Transverse colon (tissue), 4 donors: ENCODE measurements at regions not wholly inside any gene's neighbourhood (a gene's known extent, or its start where the extent isn't known, plus 50 kb on each side); places are given as distances from the start of the nearest gene placed in this dataset.

Experiments
- DNase-seq: peaks from one replicate; pipeline ENCODE4 v3.0.0-alpha.2; 2019
- H3K27ac ChIP-seq, 4 donors: fragments of 200-600 bp; sonication (generic); 2 replicates each; pipeline ENCODE4 v1.5.1; 2016 to 2018; ENCODE audit warnings: inconsistent platforms in 4 of 4
- H3K27me3 ChIP-seq: fragments of 200-600 bp; sonication (generic); 2 replicates; pipeline ENCODE4 v1.5.1; 2017; ENCODE audit warnings: inconsistent platforms
- H3K36me3 ChIP-seq, 4 donors: fragments of 200-600 bp; sonication (generic); 2 replicates each; pipeline ENCODE4 v1.5.1; 2017 to 2019; ENCODE audit warnings: inconsistent platforms in 4 of 4
- H3K4me1 ChIP-seq, 4 donors: fragments of 200-600 bp; sonication (generic); 2 replicates each; pipeline ENCODE4 v1.5.1; 2017 to 2020; ENCODE audit warnings: inconsistent platforms in 4 of 4
- H3K4me3 ChIP-seq, 4 donors: fragments of 200-600 bp; sonication (generic); 1 replicate in 1 of 4; 2 replicates in 3 of 4; pipeline versions ENCODE4 v1.5.1 to v1.6.1; 2017 to 2019; ENCODE audit warnings: inconsistent platforms in 4 of 4
- H3K9me3 ChIP-seq, 2 donors: fragments of 200-600 bp; sonication (generic); 2 replicates each; pipeline ENCODE4 v1.5.1; 2017 to 2019; ENCODE audit warnings: inconsistent platforms in 2 of 2
- CTCF ChIP-seq, 5 experiments: fragments of 200-600 bp in 3 of 5; fragments of 450-650 bp in 2 of 5; sonication (generic) in 3 of 5; IDR thresholded peaks; 1 replicate in 2 of 5; 2 replicates in 3 of 5; pipeline ENCODE4 v1.5.1; 2016 to 2017; ENCODE audit warnings: antibody characterized with exemption in 5 of 5, inconsistent platforms in 3 of 5, mild to moderate bottlenecking in 2 of 5, moderate library complexity in 1 of 5
- EP300 ChIP-seq: sonication (generic); formaldehyde crosslinking; IDR thresholded peaks from one replicate; pipeline ENCODE4 v1.6.1; 2017; ENCODE audit warnings: antibody characterized with exemption, low read depth
- POLR2A ChIP-seq: fragments of 450-650 bp; IDR thresholded peaks from one replicate; pipeline ENCODE4 v1.6.1; 2016; ENCODE audit warnings: antibody characterized with exemption, mild to moderate bottlenecking, moderate library complexity
- POLR2AphosphoS5 ChIP-seq, 3 donors: sonication (generic); formaldehyde crosslinking; IDR thresholded peaks; one replicate each; pipeline ENCODE4 v1.6.1; 2016; ENCODE audit warnings: antibody characterized with exemption in 3 of 3
- WGBS, 2 donors: methylation state at CpG; one replicate each; pipeline ENCODE4 v1.1.5; 2018; ENCODE audit warnings: low coverage in 1 of 2; 5-methylcytosine and 5-hydroxymethylcytosine counted together
- in situ Hi-C, 4 donors: fragments of 200-750 bp; cut with MboI; loops; one replicate each; pipeline versions ENCODE4 v1.15.0 to v1.15.1; 2017; ENCODE audit warnings: low sequenced_read_pairs in 3 of 4, low pct_ligation_motif_present in 1 of 4, low pct_unique_long_range_greater_than_20kb in 1 of 4
- intact Hi-C: fragments of 100-400 bp; cut with DNase I; formaldehyde crosslinking; loops from one replicate; pipeline ENCODE4 v1.15.1; 2023; ENCODE audit warnings: low total_unique reads

DNA sequence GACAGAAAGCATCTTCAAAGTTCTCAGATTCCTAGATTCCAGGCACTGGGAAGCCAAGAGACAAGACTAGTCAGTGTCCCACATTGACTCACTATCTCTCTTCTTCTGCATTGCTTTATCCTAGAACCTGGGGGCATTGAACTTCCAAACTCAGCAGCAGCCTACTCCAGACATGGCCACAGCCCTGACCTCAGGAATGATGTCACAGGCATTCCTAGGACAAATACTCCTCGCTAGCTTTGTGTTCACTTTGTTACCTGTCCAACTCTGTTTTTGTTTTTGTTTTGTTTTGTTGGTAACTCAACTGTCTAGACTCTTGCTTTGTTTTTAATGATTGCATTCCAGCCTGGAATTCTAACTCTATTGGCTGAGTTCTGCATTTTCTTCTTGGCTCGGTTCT is 449.3 kb upstream of the SPHKAP start:
- in situ Hi-C loops (no loop called here), intact Hi-C loops (no loop called here)

GRCh38 chr2:228629251-228629650 is 447.8 kb upstream of the SPHKAP start:
- no peaks in the 10 kb centered on the region for H3K27me3 ChIP-seq
- TF ChIP-seq EP300 (no peak), POLR2A (no peak), CTCF (IDR thresholded peaks at IDR 0.05) (no peak), POLR2AphosphoS5 (IDR thresholded peaks at IDR 0.05) (no peak)
- DNase-seq: no peak
- no peaks in the 10 kb centered on the region for H3K36me3 ChIP-seq
- intact Hi-C loops (no loop called here), in situ Hi-C loops (no loop called here)
- no peak overlapping the region for H3K4me3 ChIP-seq
- 33 to 52% methylated on average over 1 of the region's 1 CpG for WGBS, 2 donors
- H3K9me3 ChIP-seq: no peaks in the 10 kb centered on the region
- no peaks in the 10 kb centered on the region for H3K4me1 ChIP-seq
- no peak overlapping the region for H3K27ac ChIP-seq

More for the DNA sequence above, 449.3 kb upstream of the SPHKAP start:
- no peaks in the 10 kb centered on the region for H3K27me3 ChIP-seq
- H3K27ac ChIP-seq: no peak overlapping the region
- no peak overlapping the region for H3K4me3 ChIP-seq
- DNase-seq: no peak
- WGBS, 2 donors: 67 to 70% methylated on average over 2 of the region's 2 CpGs
- H3K36me3 ChIP-seq: no peaks in the 10 kb centered on the region
- H3K4me1 ChIP-seq: no peaks in the 10 kb centered on the region
- TF ChIP-seq POLR2A (no peak), EP300 (no peak), CTCF (IDR thresholded peaks at IDR 0.05) (no peak), POLR2AphosphoS5 (IDR thresholded peaks at IDR 0.05) (no peak)
- no peaks in the 10 kb centered on the region for H3K9me3 ChIP-seq

DNA sequence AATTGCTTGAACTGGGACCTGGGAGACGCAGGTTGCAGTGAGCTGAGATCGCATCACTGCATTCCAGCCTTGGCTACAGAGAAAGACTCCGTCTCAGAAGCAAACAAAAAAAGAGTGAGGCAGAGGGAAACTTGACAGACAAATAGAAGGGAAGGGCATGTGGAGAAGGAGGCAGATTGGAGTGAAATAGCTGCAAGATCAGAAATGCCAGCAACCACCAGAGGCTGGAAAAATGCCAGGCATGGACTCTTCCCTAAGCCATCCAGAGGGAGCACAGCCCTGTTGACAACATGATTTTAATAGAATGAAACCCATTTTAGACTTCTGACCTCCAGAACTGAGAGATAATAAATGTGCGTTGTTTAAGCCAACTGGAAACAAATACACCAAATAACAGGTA is 447.2 kb upstream of the SPHKAP start:
- Histone ChIP-seq H3K4me1 (no peaks in the 10 kb centered on the region), H3K4me3 (no peak overlapping the region), H3K36me3 (no peaks in the 10 kb centered on the region), H3K27ac (no peak overlapping the region), H3K9me3 (no peaks in the 10 kb centered on the region), H3K27me3 (no peaks in the 10 kb centered on the region)
- in situ Hi-C loops (no loop called here), intact Hi-C loops (no loop called here)
- no peak for DNase-seq
- 62 to 87% methylated on average over 2 to 4 of the region's 4 CpGs for WGBS, 2 donors
- TF ChIP-seq CTCF (IDR thresholded peaks at IDR 0.05) (no peak), EP300 (no peak), POLR2AphosphoS5 (IDR thresholded peaks at IDR 0.05) (no peak), POLR2A (no peak)

GRCh38 chr2:228627510-228627909 is 446.0 kb upstream of the SPHKAP start:
- H3K9me3 ChIP-seq: no peaks in the 10 kb centered on the region
- in situ Hi-C loops (no loop called here), intact Hi-C loops (no loop called here)
- H3K27ac ChIP-seq: no peak overlapping the region
- no peaks in the 10 kb centered on the region for H3K4me1 ChIP-seq
- no peaks in the 10 kb centered on the region for H3K27me3 ChIP-seq
- DNase-seq: no peak
- 79 to 91% methylated on average over 1 to 4 of the region's 4 CpGs for WGBS, 2 donors
- no peaks in the 10 kb centered on the region for H3K36me3 ChIP-seq
- H3K4me3 ChIP-seq: no peak overlapping the region
- no peak for TF ChIP-seq POLR2AphosphoS5 (IDR thresholded peaks at IDR 0.05)
- no peak for TF ChIP-seq POLR2A
- no peak for TF ChIP-seq CTCF (IDR thresholded peaks at IDR 0.05)
- TF ChIP-seq EP300: no peak
